H54 (cell line): ENCODE measurements at regions not wholly inside any gene's neighbourhood (a gene's known extent, or its start where the extent isn't known, plus 50 kb on each side); places are given as distances from the start of the nearest gene placed in this dataset.
"Not testable (repeated sequence)": the region's sequence is repeated elsewhere in the genome, so short reads cannot be mapped to it uniquely, and the experiment has no call there.

Experiments used
- DNase-seq: peaks from one replicate; pipeline ENCODE4 v3.0.0; 2011; ENCODE audit warnings: low spot score, mixed read lengths; ENCODE audit not compliant: insufficient read length
- FAIRE-seq: peaks from 3 replicates; lab custom pipeline; 2011; peaks lifted over from hg19 to GRCh38; lab: Jason Lieb, UNC
- POLR2A ChIP-seq: IDR thresholded peaks from 2 replicates; pipeline ENCODE4 v1.6.1; 2011; ENCODE audit warnings: low read depth, mild to moderate bottlenecking, low read length

DNA sequence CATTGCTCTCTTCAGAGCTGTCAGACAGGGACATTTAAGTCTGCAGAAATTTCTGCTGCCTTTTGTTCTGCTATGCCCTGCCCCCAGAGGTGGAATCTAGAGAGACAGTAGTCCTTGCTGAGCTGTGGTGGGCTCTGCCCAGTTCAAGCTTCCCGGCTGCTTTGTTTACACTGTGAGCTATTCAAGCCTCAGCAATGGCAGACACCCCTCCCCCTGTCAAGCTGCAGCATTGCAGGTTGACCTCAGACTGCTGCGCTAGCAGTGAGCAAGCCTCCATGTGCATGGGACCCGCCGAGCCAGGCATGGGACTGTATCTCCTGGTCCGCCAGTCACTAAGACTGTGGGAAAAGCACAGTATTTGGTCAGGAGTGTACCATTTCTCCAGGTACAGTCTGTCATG, 53.6 kb upstream of the MAPK10 start:
- DNase-seq, FAIRE-seq: not testable (repeated sequence)

DNA sequence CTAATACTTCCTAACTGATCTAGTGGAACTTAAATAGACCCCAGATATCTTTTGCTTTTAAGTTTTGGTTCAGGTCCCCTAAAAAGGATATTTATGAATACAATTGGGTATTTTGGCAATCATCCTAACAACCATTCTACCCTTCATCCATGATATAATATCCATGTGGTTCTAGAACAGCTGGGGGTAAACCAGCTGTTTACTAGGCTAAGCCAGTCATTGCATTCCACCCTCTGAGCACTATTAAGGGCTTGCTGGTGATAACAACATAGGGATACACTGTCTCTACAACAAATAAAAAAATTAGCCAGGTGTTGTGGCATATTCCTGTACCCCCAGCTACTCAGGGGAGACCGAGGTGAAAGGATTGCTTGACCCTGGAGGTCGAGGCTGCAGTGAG, 54.8 kb upstream of the MAPK10 start:
- no peak for FAIRE-seq

DNA sequence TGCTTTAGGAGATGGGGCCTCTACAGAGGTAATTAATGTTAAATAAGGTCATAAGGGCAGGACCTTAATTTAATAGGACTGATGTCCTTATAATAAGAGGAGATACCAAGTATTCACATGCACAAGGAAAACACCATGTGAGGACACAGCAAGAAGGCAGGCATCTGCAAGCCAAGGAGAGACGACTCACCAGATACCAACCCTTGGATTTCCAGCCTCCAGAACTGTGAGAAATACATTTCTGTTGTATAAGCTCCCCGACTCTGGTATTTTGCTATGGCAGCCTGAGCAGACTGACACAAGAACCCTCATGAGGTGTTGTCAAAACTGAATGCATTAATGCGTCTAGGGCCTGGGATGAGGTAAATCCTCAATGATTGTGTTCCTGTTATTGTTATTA, 56.2 kb upstream of the MAPK10 start:
- DNase-seq (no peak), FAIRE-seq (no peak)

More for the DNA sequence above, 54.8 kb upstream of the MAPK10 start:
- no peak for TF ChIP-seq POLR2A
- DNase-seq, result no peak

DNA sequence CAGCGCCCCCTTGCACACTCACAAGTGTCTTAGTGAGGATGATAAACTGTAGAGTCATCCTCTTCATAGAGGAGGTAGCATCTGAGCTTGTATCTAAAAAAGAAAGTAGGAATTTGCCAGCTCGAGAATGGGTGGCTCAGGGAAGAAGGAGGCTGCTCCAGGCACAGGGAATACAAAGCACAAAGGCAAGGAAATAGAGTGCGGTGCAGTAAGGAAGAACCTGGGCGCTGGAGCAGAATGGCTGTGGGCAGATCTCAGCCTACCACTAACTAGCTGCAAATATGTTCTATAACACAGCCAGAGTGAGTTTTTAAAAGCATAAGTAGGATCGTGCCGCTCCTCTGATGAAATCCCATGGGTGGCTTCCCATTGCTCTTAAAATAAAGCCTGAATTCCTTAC, 61.6 kb upstream of the MAPK10 start:
- no peak for FAIRE-seq
- TF ChIP-seq POLR2A, result no peak
- DNase-seq, result no peak

More for the DNA sequence above, 56.2 kb upstream of the MAPK10 start:
- TF ChIP-seq POLR2A, result no peak

DNA sequence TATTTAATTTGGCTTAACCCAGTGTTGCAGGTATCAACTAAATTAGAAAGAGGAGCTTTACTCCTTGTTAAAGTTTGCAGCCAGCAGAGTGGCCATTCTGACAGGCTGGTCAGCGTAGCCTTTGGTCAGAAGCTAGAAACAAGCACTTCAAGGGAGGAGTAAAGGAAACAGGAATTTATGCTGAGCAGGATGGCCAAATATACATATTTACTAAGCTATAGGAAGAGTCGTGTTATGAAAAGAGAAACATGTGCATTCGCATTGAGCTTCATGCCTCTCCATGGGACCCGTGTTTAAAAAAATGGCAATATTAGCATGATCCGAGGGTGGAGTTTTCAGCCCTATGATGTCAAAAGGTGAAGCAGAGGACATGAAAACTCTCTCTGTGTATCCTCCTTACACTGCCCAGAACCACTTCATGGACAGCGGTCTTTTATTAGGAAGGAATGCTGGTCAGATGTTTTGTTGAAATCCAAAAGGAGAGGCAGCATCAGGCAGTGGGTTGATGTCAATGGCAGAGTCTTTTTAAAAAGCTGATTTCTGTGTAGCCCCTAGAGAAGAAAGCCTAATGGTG, 71.8 kb upstream of the MAPK10 start:
- FAIRE-seq (no peak), DNase-seq (no peak)
- TF ChIP-seq POLR2A, result no peak

DNA sequence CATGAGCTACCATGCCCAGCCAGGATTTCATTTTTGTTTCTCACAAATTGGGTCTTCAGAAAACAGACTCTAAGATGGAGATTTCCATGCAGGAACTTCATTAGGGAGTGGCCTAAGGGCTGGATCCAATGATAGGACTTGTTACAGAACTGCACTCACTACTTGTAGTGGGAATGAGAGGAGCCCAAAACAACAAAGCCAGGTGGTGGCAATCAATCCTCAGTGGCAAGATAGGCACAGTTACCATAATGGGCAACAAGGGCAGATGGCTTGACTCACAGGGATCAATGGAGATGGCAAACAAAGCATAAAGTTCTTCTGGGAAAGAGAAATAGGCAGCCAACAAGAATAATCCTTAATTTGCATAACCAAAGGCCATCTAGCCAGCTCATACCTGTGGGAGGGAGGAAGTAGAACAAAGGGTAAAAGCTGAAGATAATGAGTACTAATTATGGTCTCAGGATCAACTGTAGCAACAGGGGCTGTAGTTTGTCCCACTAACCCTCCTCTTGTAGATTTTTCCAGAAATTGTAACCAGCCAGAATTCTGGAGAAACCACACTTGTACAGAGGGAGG, 72.8 kb upstream of the MAPK10 start:
- FAIRE-seq (no peak), DNase-seq (no peak)
- TF ChIP-seq POLR2A, result no peak

DNA sequence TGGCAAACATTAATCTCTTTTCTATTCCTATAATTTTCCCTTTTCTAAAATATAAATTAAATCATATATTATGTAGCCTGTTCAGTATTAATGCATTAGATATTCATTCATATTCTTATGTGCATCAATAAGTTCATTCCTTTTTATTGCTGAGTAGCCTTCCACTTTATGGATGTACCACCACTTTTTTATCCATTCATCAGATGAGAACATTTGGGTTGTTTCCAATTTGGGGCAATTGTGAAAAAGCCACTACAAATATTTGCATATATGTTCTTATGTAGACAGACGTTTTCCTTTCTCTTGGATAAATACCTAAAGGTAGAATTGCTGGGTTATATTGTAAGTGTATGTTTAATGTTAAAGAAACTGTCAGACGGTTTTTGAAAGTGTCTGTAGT, 79.4 kb upstream of the MAPK10 start:
- FAIRE-seq (no peak), DNase-seq (no peak)
- TF ChIP-seq POLR2A, result no peak

DNA sequence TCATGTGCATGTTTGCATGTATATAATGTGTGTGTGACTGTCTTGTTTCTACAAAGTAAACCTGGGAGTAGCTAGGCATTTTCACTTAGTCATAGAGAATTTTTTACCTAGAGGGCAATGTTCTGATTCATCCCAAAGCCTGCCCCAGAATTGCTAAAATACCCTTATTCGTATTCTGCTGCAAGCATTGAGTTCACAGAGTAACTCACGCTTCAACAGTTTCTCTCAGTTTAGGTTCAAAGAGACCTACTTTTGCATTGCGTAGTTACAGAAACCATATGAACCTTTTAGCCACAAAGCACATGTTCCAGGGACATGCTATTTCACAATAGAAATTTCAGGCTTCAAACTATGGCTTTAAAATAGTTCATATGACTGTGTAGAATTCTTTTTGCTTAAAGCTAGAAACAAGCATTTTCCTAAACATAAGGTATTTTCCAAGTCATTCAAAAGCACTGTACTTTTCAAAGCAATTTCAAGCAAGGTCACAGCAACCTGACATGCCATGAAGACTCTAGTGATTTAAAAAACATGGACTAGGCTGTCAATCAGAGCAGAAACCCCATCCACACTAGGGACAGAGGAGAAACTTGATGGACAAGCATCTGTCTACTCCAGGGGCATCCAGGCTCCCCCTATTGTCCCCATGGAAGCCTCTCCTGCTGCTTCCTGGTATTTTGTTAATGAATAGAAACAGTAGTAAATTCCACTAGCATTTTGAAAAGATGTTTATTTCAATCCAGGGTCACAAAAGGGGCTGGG, 81.5 kb upstream of the MAPK10 start:
- FAIRE-seq (no peak), DNase-seq (peak; percentile 6)
- no peak for TF ChIP-seq POLR2A

DNA sequence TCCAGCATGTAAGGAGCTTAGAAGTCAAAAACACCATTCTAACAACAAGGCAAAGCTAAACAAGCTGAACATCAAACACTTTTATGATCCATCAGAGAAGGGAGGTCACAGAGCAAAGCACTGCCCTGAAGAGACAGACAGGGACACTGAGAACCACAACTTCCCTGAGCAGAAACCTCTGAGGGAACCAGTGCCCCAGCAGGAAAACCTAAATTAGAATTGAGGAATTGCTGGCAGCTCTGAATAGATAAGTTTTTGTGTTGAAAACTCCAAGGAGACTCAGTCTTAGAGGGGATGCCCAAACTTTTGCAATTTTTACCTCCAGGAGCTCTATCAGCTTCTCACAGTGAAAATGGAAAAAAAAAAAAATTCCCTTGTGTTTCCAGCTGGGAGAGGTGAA, 83.0 kb upstream of the MAPK10 start:
- FAIRE-seq (no peak), DNase-seq (no peak)
- no peak for TF ChIP-seq POLR2A

DNA sequence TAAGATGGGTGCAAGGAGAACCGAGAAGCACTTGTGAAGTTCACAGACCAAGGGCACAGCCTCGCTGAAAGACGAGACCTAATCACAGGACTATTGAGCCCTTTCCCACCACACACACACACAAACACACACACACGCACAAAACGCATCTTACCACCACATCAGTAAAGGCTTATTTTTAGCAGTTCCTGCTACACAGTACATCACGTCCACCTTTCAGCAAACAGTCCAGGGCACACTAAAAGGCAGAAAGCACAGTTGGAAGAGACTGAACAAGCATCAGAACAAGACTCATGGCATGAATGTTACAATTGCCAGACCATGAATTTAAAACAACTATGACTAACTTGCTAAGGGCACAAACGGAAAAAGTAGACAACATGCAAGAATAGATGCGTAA, 83.6 kb upstream of the MAPK10 start:
- TF ChIP-seq POLR2A, result no peak
- no peak for DNase-seq
- no peak for FAIRE-seq

DNA sequence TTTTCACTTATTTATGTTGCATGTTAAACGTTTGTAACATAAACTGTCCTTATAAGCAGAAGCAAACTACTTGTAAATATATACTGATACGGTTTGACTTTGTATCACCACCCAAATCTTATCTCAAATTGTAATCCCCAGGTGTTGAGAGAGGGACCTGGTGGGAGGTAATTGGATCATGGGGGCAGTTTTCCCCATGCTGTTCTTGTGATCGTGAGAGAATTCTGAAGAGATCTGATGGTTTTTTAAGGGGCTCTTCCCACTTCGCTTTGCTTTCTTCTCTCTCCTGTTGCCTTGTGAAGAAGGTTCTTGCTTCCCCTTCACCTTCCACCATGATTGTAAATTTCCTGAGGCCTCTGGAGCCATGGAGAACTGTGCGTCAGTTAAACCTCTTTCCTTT, 87.1 kb upstream of the MAPK10 start:
- no peak for TF ChIP-seq POLR2A
- no peak for DNase-seq

DNA sequence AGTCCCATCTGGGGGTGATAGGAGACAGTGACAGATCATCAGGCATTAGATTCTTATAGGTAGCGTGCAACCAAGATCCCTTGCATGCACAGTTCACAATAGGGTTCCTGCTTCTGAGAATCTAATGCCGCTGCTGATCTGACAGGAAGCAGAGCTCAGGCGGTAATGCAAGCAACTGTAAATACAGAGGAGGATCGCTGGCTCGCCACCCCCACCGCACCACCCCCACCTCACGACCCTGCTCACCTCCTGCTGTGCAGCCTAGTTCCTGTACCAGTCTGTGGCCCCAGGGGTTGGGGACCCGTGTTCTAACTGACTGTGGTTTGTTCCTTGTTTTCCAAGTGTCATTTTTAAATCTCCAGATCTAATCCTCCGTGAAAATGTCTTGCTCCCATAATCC, 89.0 kb upstream of the MAPK10 start:
- FAIRE-seq, result no peak
- no peak for DNase-seq
- TF ChIP-seq POLR2A, result no peak

More for the DNA sequence above, 87.1 kb upstream of the MAPK10 start:
- FAIRE-seq, result no peak

DNA sequence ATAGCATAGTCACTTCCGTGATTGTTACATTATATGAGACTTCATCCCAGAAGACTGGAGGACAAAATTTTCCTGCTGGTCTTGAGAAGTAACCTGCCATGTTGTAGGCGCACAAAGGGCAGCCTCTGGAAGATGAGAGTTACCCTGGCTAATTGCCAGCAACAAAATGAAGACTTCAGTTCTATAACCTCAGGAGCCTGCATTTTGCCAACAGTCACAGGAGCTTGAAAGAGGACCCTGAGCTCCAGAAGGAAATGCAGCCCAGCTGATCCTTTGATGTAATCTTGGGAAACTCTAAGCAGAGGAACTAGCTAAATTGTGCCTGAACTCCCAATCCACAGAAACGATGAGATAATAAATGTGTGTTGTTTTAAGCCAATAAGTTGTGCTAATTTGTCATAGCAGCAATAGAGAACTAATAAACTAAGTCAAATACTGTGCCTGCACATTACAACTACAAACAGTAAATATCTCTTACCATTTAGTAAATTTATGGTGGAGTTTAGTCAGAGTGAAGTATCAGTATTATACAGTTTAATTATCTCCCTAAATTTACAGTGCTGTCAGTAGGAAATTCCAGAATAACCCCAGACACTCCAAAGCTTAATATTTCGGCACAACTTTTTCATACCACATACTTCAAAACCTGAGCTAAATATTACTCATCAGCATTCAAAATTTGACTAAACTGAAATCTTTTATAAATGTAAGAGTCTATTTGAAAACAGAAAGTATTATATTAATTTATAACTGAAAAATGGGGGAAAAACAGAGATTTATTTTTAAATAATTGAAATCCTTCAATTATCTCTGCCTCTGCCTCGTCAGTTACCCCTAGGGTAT, 90.1 kb upstream of the MAPK10 start:
- DNase-seq (no peak), FAIRE-seq (no peak)
- no peak for TF ChIP-seq POLR2A

DNA sequence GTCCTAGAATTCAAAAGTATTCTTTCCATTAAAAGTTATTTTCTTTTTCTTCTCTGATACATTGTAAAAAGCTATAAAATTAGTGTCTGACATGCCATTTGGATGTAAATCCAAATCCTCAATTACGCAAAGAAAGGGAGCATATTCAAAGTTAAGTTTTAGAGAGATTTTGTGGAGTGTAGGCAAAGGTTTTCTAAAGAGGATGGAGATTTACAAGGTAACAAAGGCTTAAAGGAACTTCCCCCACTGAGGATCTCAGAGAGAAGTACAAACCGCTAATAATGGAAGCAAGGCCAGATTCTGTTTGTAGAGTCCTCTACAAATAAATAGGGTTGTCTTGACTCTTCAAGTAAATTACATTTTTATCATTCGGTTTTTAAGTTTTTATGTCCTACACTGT, 91.0 kb upstream of the MAPK10 start:
- FAIRE-seq, result no peak
- no peak for DNase-seq
- no peak for TF ChIP-seq POLR2A
